ENCODE measurements at regions not wholly inside any gene's neighbourhood (a gene's known extent, or its start where the extent isn't known, plus 50 kb on each side); places are given as distances from the start of the nearest gene placed in this dataset.

GRCh38 chr20:50390685-50391443, 119.3 kb upstream of the PTPN1 start:
- Mint-ChIP-seq H3K9me3 (no peaks in the 10 kb centered on the region), H3K4me1 (peaks cover 14 to 38% (median 28%) of the 10 kb centered on the region in 7 donors), H3K27ac (peak overlapping the region in 2 of 9 donors; percentile 62 to 85), H3K27me3 (peaks cover 0 to 8% (median 0%) of the 10 kb centered on the region in 5 donors), H3K36me3 (no peaks in the 10 kb centered on the region), H3K4me3 (no peak overlapping the region)
- H3K4me3 ChIP-seq (ENCODE audit: low read length), result no peak overlapping the region
- intact Hi-C loops (cut with micrococcal nuclease), result no loop called here
- no peaks in the 10 kb centered on the region for H3K36me3 ChIP-seq (ENCODE audit: control insufficient read depth in 2 of 3, insufficient read depth in 3 of 3, low read length in 3 of 3)
- DNase-seq (no peak), ATAC-seq (no peak)
- POLR2A ChIA-PET, result no interaction called here
- H3K27ac ChIP-seq (ENCODE audit: low read depth, low read length), result no peak overlapping the region
- CTCF ChIA-PET, result no interaction called here
- peaks cover 8 to 11% of the 10 kb centered on the region in 2 donors for H3K4me1 ChIP-seq (ENCODE audit: control insufficient read depth in 2 of 2, insufficient read depth in 2 of 2, low read length in 2 of 2)
- no peaks in the 10 kb centered on the region for H3K27me3 ChIP-seq (ENCODE audit: control insufficient read depth in 2 of 2, insufficient read depth in 2 of 2, low read length in 2 of 2)
- no peaks in the 10 kb centered on the region for H3K9me3 ChIP-seq (ENCODE audit: control insufficient read depth in 2 of 3, low read length in 3 of 3)

- intact Hi-C loops (cut with micrococcal nuclease), result no loop called here
- Mint-ChIP-seq H3K27ac (peak overlapping the region in 2 of 9 donors; percentile 52 to 53), H3K4me3 (no peak overlapping the region), H3K27me3 (peaks cover 0 to 8% (median 0%) of the 10 kb centered on the region in 5 donors), H3K9me3 (no peaks in the 10 kb centered on the region), H3K4me1 (peaks cover 6 to 30% (median 21%) of the 10 kb centered on the region in 7 donors), H3K36me3 (no peaks in the 10 kb centered on the region)
- peaks cover under 1 to 11% of the 10 kb centered on the region in 2 donors for H3K4me1 ChIP-seq (ENCODE audit: control insufficient read depth in 2 of 2, insufficient read depth in 2 of 2, low read length in 2 of 2)
- POLR2A ChIA-PET, result no interaction called here
- CTCF ChIA-PET, result no interaction called here
- no peak overlapping the region for H3K4me3 ChIP-seq (ENCODE audit: low read length)
- H3K27ac ChIP-seq (ENCODE audit: low read depth, low read length), result no peak overlapping the region
- H3K27me3 ChIP-seq (ENCODE audit: control insufficient read depth in 2 of 2, insufficient read depth in 2 of 2, low read length in 2 of 2), result no peaks in the 10 kb centered on the region
- H3K9me3 ChIP-seq (ENCODE audit: control insufficient read depth in 2 of 3, low read length in 3 of 3), result no peaks in the 10 kb centered on the region
- H3K36me3 ChIP-seq (ENCODE audit: control insufficient read depth in 2 of 3, insufficient read depth in 3 of 3, low read length in 3 of 3), result no peaks in the 10 kb centered on the region
- ATAC-seq, result no peak
- no peak for DNase-seq
Observed at GRCh38 chr20:50391444-50392137, 118.6 kb upstream of the PTPN1 start.

GRCh38 chr20:50392138-50392866, 117.9 kb upstream of the PTPN1 start:
- H3K27ac Mint-ChIP-seq, result peak overlapping the region in 1 of 9 donors; percentile 9
- intact Hi-C loops (cut with micrococcal nuclease), result no loop called here
- POLR2A ChIA-PET, result no interaction called here

GRCh38 chr20:50393242-50393641, 116.9 kb upstream of the PTPN1 start:
- Histone ChIP-seq H3K4me3 (ENCODE audit: low read length) (no peak overlapping the region), H3K9me3 (ENCODE audit: control insufficient read depth in 2 of 3, low read length in 3 of 3) (no peaks in the 10 kb centered on the region), H3K36me3 (ENCODE audit: control insufficient read depth in 2 of 3, insufficient read depth in 3 of 3, low read length in 3 of 3) (no peaks in the 10 kb centered on the region), H3K27me3 (ENCODE audit: control insufficient read depth in 2 of 2, insufficient read depth in 2 of 2, low read length in 2 of 2) (no peaks in the 10 kb centered on the region), H3K27ac (ENCODE audit: low read depth, low read length) (no peak overlapping the region), H3K4me1 (ENCODE audit: control insufficient read depth in 2 of 2, insufficient read depth in 2 of 2, low read length in 2 of 2) (no peaks in the 10 kb centered on the region)
- intact Hi-C loops (cut with micrococcal nuclease), result no loop called here
- no peaks in the 10 kb centered on the region for H3K36me3 Mint-ChIP-seq
- peaks cover 0 to 18% (median 11%) of the 10 kb centered on the region in 7 donors for H3K4me1 Mint-ChIP-seq
- no peak overlapping the region for H3K27ac Mint-ChIP-seq
- ChIA-PET POLR2A (no interaction called here), CTCF (no interaction called here)
- no peaks in the 10 kb centered on the region for H3K9me3 Mint-ChIP-seq
- no peak overlapping the region for H3K4me3 Mint-ChIP-seq
- H3K27me3 Mint-ChIP-seq, result peaks cover 0 to 8% (median 0%) of the 10 kb centered on the region in 5 donors
- DNase-seq (no peak), ATAC-seq (no peak)

More at GRCh38 chr20:50392138-50392866, 117.9 kb upstream of the PTPN1 start:
- H3K36me3 ChIP-seq (ENCODE audit: control insufficient read depth in 2 of 3, insufficient read depth in 3 of 3, low read length in 3 of 3), result no peaks in the 10 kb centered on the region
- Mint-ChIP-seq H3K4me1 (peaks cover 2 to 26% (median 16%) of the 10 kb centered on the region in 7 donors), H3K4me3 (no peak overlapping the region), H3K36me3 (no peaks in the 10 kb centered on the region), H3K27me3 (peaks cover 0 to 8% (median 0%) of the 10 kb centered on the region in 5 donors), H3K9me3 (no peaks in the 10 kb centered on the region)
- H3K27me3 ChIP-seq (ENCODE audit: control insufficient read depth in 2 of 2, insufficient read depth in 2 of 2, low read length in 2 of 2), result no peaks in the 10 kb centered on the region
- peak; percentile 76 for ATAC-seq
- no peak overlapping the region for H3K27ac ChIP-seq (ENCODE audit: low read depth, low read length)
- CTCF ChIA-PET, result no interaction called here
- DNase-seq, result no peak
- no peaks in the 10 kb centered on the region for H3K9me3 ChIP-seq (ENCODE audit: control insufficient read depth in 2 of 3, low read length in 3 of 3)
- no peak overlapping the region for H3K4me3 ChIP-seq (ENCODE audit: low read length)
- H3K4me1 ChIP-seq (ENCODE audit: control insufficient read depth in 2 of 2, insufficient read depth in 2 of 2, low read length in 2 of 2), result peaks cover 0 to 8% of the 10 kb centered on the region in 2 donors

- Mint-ChIP-seq H3K4me3 (no peak overlapping the region), H3K27me3 (peaks cover 0 to 8% (median 0%) of the 10 kb centered on the region in 5 donors), H3K27ac (no peak overlapping the region), H3K36me3 (no peaks in the 10 kb centered on the region), H3K9me3 (peaks cover 0 to 1% (median 0%) of the 10 kb centered on the region in 11 donors), H3K4me1 (peaks cover 0 to 10% (median 3%) of the 10 kb centered on the region in 7 donors)
- Histone ChIP-seq H3K36me3 (ENCODE audit: control insufficient read depth in 2 of 3, insufficient read depth in 3 of 3, low read length in 3 of 3) (no peaks in the 10 kb centered on the region), H3K27me3 (ENCODE audit: control insufficient read depth in 2 of 2, insufficient read depth in 2 of 2, low read length in 2 of 2) (no peaks in the 10 kb centered on the region), H3K4me3 (ENCODE audit: low read length) (no peak overlapping the region), H3K9me3 (ENCODE audit: control insufficient read depth in 2 of 3, low read length in 3 of 3) (no peaks in the 10 kb centered on the region), H3K4me1 (ENCODE audit: control insufficient read depth in 2 of 2, insufficient read depth in 2 of 2, low read length in 2 of 2) (no peaks in the 10 kb centered on the region), H3K27ac (ENCODE audit: low read depth, low read length) (no peak overlapping the region)
- CTCF ChIA-PET, result no interaction called here
- POLR2A ChIA-PET, result no interaction called here
- intact Hi-C loops (cut with micrococcal nuclease), result no loop called here
- no peak for DNase-seq
- ATAC-seq, result no peak
Observed at GRCh38 chr20:50393990-50394561, 116.1 kb upstream of the PTPN1 start.

- H3K4me1 Mint-ChIP-seq, result peaks cover 0 to 9% (median 0%) of the 10 kb centered on the region in 7 donors
- DNase-seq (no peak), ATAC-seq (peak; percentile 55)
- CTCF ChIA-PET, result no interaction called here
- Histone ChIP-seq H3K4me3 (ENCODE audit: low read length) (no peak overlapping the region), H3K9me3 (ENCODE audit: control insufficient read depth in 2 of 3, low read length in 3 of 3) (no peaks in the 10 kb centered on the region), H3K27ac (ENCODE audit: low read depth, low read length) (no peak overlapping the region), H3K4me1 (ENCODE audit: control insufficient read depth in 2 of 2, insufficient read depth in 2 of 2, low read length in 2 of 2) (no peaks in the 10 kb centered on the region), H3K27me3 (ENCODE audit: control insufficient read depth in 2 of 2, insufficient read depth in 2 of 2, low read length in 2 of 2) (no peaks in the 10 kb centered on the region), H3K36me3 (ENCODE audit: control insufficient read depth in 2 of 3, insufficient read depth in 3 of 3, low read length in 3 of 3) (no peaks in the 10 kb centered on the region)
- H3K9me3 Mint-ChIP-seq, result peaks cover 0 to 1% (median 0%) of the 10 kb centered on the region in 11 donors
- intact Hi-C loops (cut with micrococcal nuclease), result no loop called here
- H3K36me3 Mint-ChIP-seq, result no peaks in the 10 kb centered on the region
- peaks cover 0 to 8% (median 0%) of the 10 kb centered on the region in 5 donors for H3K27me3 Mint-ChIP-seq
- POLR2A ChIA-PET, result no interaction called here
- peak overlapping the region in 1 of 9 donors; percentile 16 for H3K27ac Mint-ChIP-seq
- no peak overlapping the region for H3K4me3 Mint-ChIP-seq
Observed at GRCh38 chr20:50394569-50394968, 115.6 kb upstream of the PTPN1 start.
